Endothelial cell of umbilical vein (primary cell): ENCODE measurements at regions not wholly inside any gene's neighbourhood (a gene's known extent, or its start where the extent isn't known, plus 50 kb on each side); places are given as distances from the start of the nearest gene placed in this dataset.

Experiments
- BruUV-seq: library from RNA; stranded (reverse); fragments of 400-500 nt; replicated peaks from 2 replicates; lab custom pipeline; 2021; lab: Mats Ljungman, UMichigan
- CTCF ChIA-PET: fragments of 300-600, 350-600 bp; sonication (Branson Sonifier 250); formaldehyde crosslinking; loops from one replicate; lab custom pipeline; 2021; ENCODE audit warnings: antibody characterized with exemption, inconsistent platforms; lab: Charles Lee
- POLR2A ChIA-PET: fragments of 300-600, 350-600 bp; sonication (Branson Sonifier 250); formaldehyde crosslinking; loops from one replicate; lab custom pipeline; 2021; ENCODE audit warnings: antibody characterized with exemption, inconsistent platforms; lab: Charles Lee
- DNase-seq: peaks from one replicate; pipeline ENCODE4 v3.0.0-alpha.2; 2011; ENCODE audit warnings: low read depth, low spot score
- FAIRE-seq: peaks from 2 replicates; lab custom pipeline; 2011; peaks lifted over from hg19 to GRCh38; lab: Jason Lieb, UNC
- H2AFZ ChIP-seq: 2 replicates; pipeline ENCODE4 v1.6.0; 2012; ENCODE audit warnings: low read depth, low read length, control low read depth, inconsistent platforms
- H3K27ac ChIP-seq: 2 replicates; pipeline ENCODE4 v1.5.1; 2011; ENCODE audit warnings: low read depth, mild to moderate bottlenecking, control low read depth, low read length, moderate library complexity; ENCODE audit not compliant: insufficient read depth
- H3K27me3 ChIP-seq, 2 experiments: 2 replicates each; pipeline versions ENCODE4 v1.6.0 to v1.6.1; 2011; ENCODE audit warnings: low read length in 2 of 2, mixed read lengths in 1 of 2; ENCODE audit not compliant: control insufficient read depth in 2 of 2, insufficient read depth in 2 of 2
- H3K36me3 ChIP-seq, 2 experiments: 2 replicates in 1 of 2; 3 replicates in 1 of 2; pipeline ENCODE4 v1.5.1; 2011; ENCODE audit warnings: low read length in 2 of 2, mild to moderate bottlenecking in 1 of 2, moderate library complexity in 1 of 2; ENCODE audit not compliant: control insufficient read depth in 2 of 2, insufficient read depth in 2 of 2; ENCODE audit errors: extremely low read depth in 1 of 2
- H3K4me1 ChIP-seq: 3 replicates; pipeline ENCODE4 v1.5.1; 2011; ENCODE audit warnings: mild to moderate bottlenecking, low read length; ENCODE audit not compliant: control insufficient read depth, insufficient read depth; ENCODE audit errors: extremely low read depth
- H3K4me2 ChIP-seq: 2 replicates; pipeline ENCODE4 v1.6.1; 2011; ENCODE audit warnings: low read length, control low read depth, mixed read lengths; ENCODE audit not compliant: insufficient read depth
- H3K4me3 ChIP-seq, 3 experiments: fragments of 200-600 bp in 1 of 3; sonication (generic), shearing (Covaris generic) in 1 of 3; replicated peaks in 1 of 3; 2 replicates each; pipeline ENCODE4 v1.5.1; 2011 to 2016; ENCODE audit warnings: control low read depth in 3 of 3, low read length in 3 of 3, mild to moderate bottlenecking in 2 of 3, inconsistent platforms in 1 of 3, low read depth in 1 of 3, moderate library complexity in 1 of 3; ENCODE audit not compliant: insufficient read depth in 1 of 3
- H3K79me2 ChIP-seq: 2 replicates; pipeline ENCODE4 v1.6.0; 2012; ENCODE audit warnings: low read length, inconsistent platforms; ENCODE audit not compliant: control insufficient read depth, insufficient read depth
- H3K9ac ChIP-seq: replicated peaks from 2 replicates; pipeline ENCODE3; 2011; ENCODE audit warnings: low read length, control low read depth; ENCODE audit not compliant: insufficient read depth; ENCODE audit errors: extremely low read depth
- H3K9me1 ChIP-seq: replicated peaks from 3 replicates; pipeline ENCODE4 v1.6.0; 2011; ENCODE audit warnings: mild to moderate bottlenecking, low read length; ENCODE audit not compliant: control insufficient read depth, insufficient read depth; ENCODE audit errors: extremely low read depth
- H3K9me3 ChIP-seq: replicated peaks from 2 replicates; pipeline ENCODE4 v1.5.1; 2012; ENCODE audit warnings: low read length, inconsistent platforms; ENCODE audit not compliant: control insufficient read depth, insufficient read depth
- H4K20me1 ChIP-seq: replicated peaks from 2 replicates; pipeline ENCODE3; 2011; ENCODE audit warnings: mild to moderate bottlenecking, low read length; ENCODE audit not compliant: control insufficient read depth, insufficient read depth; ENCODE audit errors: extremely low read depth
- EZH2 ChIP-seq: IDR thresholded peaks from 2 replicates; pipeline ENCODE4 v1.6.1; 2012; ENCODE audit warnings: borderline replicate concordance, low read depth, mild to moderate bottlenecking, moderate library complexity, low read length, inconsistent platforms; ENCODE audit not compliant: severe bottlenecking
- FOS ChIP-seq: IDR thresholded peaks from 2 replicates; pipeline ENCODE4 v1.6.1; 2011; ENCODE audit warnings: mild to moderate bottlenecking, low read length, moderate library complexity, borderline replicate concordance; ENCODE audit not compliant: insufficient read depth
- GATA2 ChIP-seq: IDR thresholded peaks from 2 replicates; pipeline ENCODE4 v1.7.0; 2011; ENCODE audit warnings: low read depth, mild to moderate bottlenecking, moderate library complexity, mixed read lengths, low read length; ENCODE audit not compliant: insufficient read length, insufficient read depth
- JUN ChIP-seq: IDR thresholded peaks from 2 replicates; pipeline ENCODE4 v1.6.1; 2011; ENCODE audit warnings: borderline replicate concordance, low read depth; ENCODE audit not compliant: insufficient read length, insufficient read depth
- MYC ChIP-seq: IDR thresholded peaks from one replicate; pipeline ENCODE4 v1.6.1; 2011; ENCODE audit warnings: mild to moderate bottlenecking, low read depth, low read length
- POLR2A ChIP-seq: IDR thresholded peaks from 2 replicates; pipeline ENCODE4 v1.6.1; 2012; ENCODE audit warnings: low read depth, mild to moderate bottlenecking, control low read depth, low read length
- dilution Hi-C: fragments of 300-500 bp; cut with MboI; formaldehyde crosslinking; loops from one replicate; pipeline ENCODE4 v1.15.0; 2019; ENCODE audit warnings: low sequenced_read_pairs; ENCODE audit not compliant: extremely low pct_ligation_motif_present
- intact Hi-C: fragments of 100-400 bp; cut with micrococcal nuclease; formaldehyde crosslinking; loops from one replicate; pipeline ENCODE4 v1.10.0; 2022
- TF ChIP-seq, protein P1 (sequence below), 2 donors: IDR thresholded peaks; 1 replicate in 1 of 2; 2 replicates in 1 of 2; pipeline ENCODE4 v1.5.1; 2011; ENCODE audit warnings: low read length in 2 of 2, mild to moderate bottlenecking in 2 of 2, moderate library complexity in 2 of 2, control low read depth in 1 of 2, inconsistent platforms in 1 of 2, low read depth in 1 of 2; ENCODE audit not compliant: insufficient read depth in 1 of 2; ENCODE audit errors: extremely low read depth in 1 of 2
- TF ChIP-seq, protein P2 (sequence below): IDR thresholded peaks from 2 replicates; pipeline ENCODE4 v1.6.1; 2011; ENCODE audit not compliant: insufficient read depth, insufficient read length

DNA sequence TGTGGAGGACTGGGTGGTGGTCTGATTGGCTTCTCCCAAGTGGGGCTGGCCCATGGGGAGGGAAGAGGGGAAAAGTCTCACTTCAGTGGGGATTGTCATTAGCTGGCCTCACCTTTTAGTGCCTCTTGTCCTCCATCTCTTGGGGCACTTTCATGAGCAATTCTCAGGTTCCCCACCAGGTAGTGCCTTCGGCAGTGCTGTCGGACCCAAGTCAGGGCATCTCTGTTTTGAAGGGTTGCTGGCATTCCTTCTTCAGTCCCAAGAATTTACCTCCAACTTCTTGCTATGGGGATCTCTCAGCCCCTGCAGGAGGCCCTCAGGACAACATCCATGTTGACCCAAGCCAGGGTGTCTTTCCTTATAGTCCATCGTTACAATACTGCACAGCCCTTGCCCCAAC lies 54.7 kb upstream of the F3 start:
- H2AFZ ChIP-seq = no peak overlapping the region
- DNase-seq (no peak), FAIRE-seq (no peak)
- intact Hi-C loops = no loop called here
- no peaks in the 10 kb centered on the region for H3K79me2 ChIP-seq
- TF ChIP-seq EZH2 = no peak
- TF ChIP-seq FOS = no peak
- TF ChIP-seq POLR2A = no peak
- TF ChIP-seq MYC = no peak
- no peak for TF ChIP-seq JUN
- TF ChIP-seq, protein P1, sequence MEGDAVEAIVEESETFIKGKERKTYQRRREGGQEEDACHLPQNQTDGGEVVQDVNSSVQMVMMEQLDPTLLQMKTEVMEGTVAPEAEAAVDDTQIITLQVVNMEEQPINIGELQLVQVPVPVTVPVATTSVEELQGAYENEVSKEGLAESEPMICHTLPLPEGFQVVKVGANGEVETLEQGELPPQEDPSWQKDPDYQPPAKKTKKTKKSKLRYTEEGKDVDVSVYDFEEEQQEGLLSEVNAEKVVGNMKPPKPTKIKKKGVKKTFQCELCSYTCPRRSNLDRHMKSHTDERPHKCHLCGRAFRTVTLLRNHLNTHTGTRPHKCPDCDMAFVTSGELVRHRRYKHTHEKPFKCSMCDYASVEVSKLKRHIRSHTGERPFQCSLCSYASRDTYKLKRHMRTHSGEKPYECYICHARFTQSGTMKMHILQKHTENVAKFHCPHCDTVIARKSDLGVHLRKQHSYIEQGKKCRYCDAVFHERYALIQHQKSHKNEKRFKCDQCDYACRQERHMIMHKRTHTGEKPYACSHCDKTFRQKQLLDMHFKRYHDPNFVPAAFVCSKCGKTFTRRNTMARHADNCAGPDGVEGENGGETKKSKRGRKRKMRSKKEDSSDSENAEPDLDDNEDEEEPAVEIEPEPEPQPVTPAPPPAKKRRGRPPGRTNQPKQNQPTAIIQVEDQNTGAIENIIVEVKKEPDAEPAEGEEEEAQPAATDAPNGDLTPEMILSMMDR (IDR thresholded peaks at IDR 0.05; ENCODE audit: extremely low read depth in 1 of 2, insufficient read depth in 1 of 2, low read depth in 1 of 2, low read length in 2 of 2) = no peak
- no peak for TF ChIP-seq GATA2
- TF ChIP-seq, protein P2, sequence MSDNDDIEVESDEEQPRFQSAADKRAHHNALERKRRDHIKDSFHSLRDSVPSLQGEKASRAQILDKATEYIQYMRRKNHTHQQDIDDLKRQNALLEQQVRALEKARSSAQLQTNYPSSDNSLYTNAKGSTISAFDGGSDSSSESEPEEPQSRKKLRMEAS = no peak
- peaks cover 6 to 9% of the 10 kb centered on the region in 2 experiments for H3K27me3 ChIP-seq
- H3K4me3 ChIP-seq = no peak overlapping the region
- H3K9me1 ChIP-seq = no peaks in the 10 kb centered on the region
- CTCF ChIA-PET = interaction anchor here (1.0 to 1.6 kb wide), 2 partner anchors 9 to 10 kb away, joined by 3 read pairs; no protein-coding TSS in a partner anchor
- no peaks in the 10 kb centered on the region for H3K4me1 ChIP-seq
- H3K4me2 ChIP-seq = no peak overlapping the region
- no peaks in the 10 kb centered on the region for H4K20me1 ChIP-seq
- BruUV-seq = no TSS peak
- no peak overlapping the region for H3K27ac ChIP-seq
- dilution Hi-C loops = no loop called here
- POLR2A ChIA-PET = no interaction called here
- no peak overlapping the region for H3K9ac ChIP-seq
- H3K36me3 ChIP-seq = no peaks in the 10 kb centered on the region
- H3K9me3 ChIP-seq = no peaks in the 10 kb centered on the region
